ENCODE measurements at regions not wholly inside any gene's neighbourhood (a gene's known extent, or its start where the extent isn't known, plus 50 kb on each side); places are given as distances from the start of the nearest gene placed in this dataset.
"Not testable (repeated sequence)": the region's sequence is repeated elsewhere in the genome, so short reads cannot be mapped to it uniquely, and the experiment has no call there.

GRCh38 chr13:80688593-80688992, 347.7 kb upstream of the SPRY2 start:
- no peak for DNase-seq (ENCODE audit: low read depth)
- no peak for TF ChIP-seq CTCF (conservative IDR thresholded peaks at IDR 0.05; ENCODE audit: low read depth, low read length)
- H3K4me3 ChIP-seq (ENCODE audit: low read length), result no peak overlapping the region

GRCh38 chr13:80685942-80686341, 345.0 kb upstream of the SPRY2 start:
- H3K4me3 ChIP-seq (ENCODE audit: low read length), result no peak overlapping the region
- DNase-seq (ENCODE audit: low read depth), result no peak
- TF ChIP-seq CTCF (conservative IDR thresholded peaks at IDR 0.05; ENCODE audit: low read depth, low read length), result no peak

- no peak for TF ChIP-seq CTCF (conservative IDR thresholded peaks at IDR 0.05; ENCODE audit: low read depth, low read length)
- DNase-seq (ENCODE audit: low read depth), result no peak
- no peak overlapping the region for H3K4me3 ChIP-seq (ENCODE audit: low read length)
Observed at GRCh38 chr13:80684217-80684991, 343.5 kb upstream of the SPRY2 start.

GRCh38 chr13:80680786-80681366, 339.9 kb upstream of the SPRY2 start:
- TF ChIP-seq CTCF (conservative IDR thresholded peaks at IDR 0.05; ENCODE audit: low read depth, low read length), result no peak
- no peak for DNase-seq (ENCODE audit: low read depth)
- no peak overlapping the region for H3K4me3 ChIP-seq (ENCODE audit: low read length)

- DNase-seq (ENCODE audit: low read depth), result no peak
- TF ChIP-seq CTCF (conservative IDR thresholded peaks at IDR 0.05; ENCODE audit: low read depth, low read length), result no peak
- H3K4me3 ChIP-seq (ENCODE audit: low read length), result no peak overlapping the region
Observed at GRCh38 chr13:80679423-80679822, 338.5 kb upstream of the SPRY2 start.

- H3K4me3 ChIP-seq (ENCODE audit: low read length), result no peak overlapping the region
- DNase-seq (ENCODE audit: low read depth), result no peak
- TF ChIP-seq CTCF (conservative IDR thresholded peaks at IDR 0.05; ENCODE audit: low read depth, low read length), result no peak
Observed at GRCh38 chr13:80677227-80677626, 336.3 kb upstream of the SPRY2 start.

- not testable (repeated sequence) for DNase-seq (ENCODE audit: low read depth); H3K4me3 ChIP-seq (ENCODE audit: low read length)
Observed at GRCh38 chr13:80675442-80675841, 334.5 kb upstream of the SPRY2 start.
